DMS 273 treated with DMSO at 0.1 percent for 48 hours (cell line): ENCODE measurements at regions not wholly inside any gene's neighbourhood (a gene's known extent, or its start where the extent isn't known, plus 50 kb on each side); places are given as distances from the start of the nearest gene placed in this dataset.

Source experiments
- DNase-seq: peaks from one replicate; lab custom pipeline; 2025; lab: John Stamatoyannopoulos, UW

DNA sequence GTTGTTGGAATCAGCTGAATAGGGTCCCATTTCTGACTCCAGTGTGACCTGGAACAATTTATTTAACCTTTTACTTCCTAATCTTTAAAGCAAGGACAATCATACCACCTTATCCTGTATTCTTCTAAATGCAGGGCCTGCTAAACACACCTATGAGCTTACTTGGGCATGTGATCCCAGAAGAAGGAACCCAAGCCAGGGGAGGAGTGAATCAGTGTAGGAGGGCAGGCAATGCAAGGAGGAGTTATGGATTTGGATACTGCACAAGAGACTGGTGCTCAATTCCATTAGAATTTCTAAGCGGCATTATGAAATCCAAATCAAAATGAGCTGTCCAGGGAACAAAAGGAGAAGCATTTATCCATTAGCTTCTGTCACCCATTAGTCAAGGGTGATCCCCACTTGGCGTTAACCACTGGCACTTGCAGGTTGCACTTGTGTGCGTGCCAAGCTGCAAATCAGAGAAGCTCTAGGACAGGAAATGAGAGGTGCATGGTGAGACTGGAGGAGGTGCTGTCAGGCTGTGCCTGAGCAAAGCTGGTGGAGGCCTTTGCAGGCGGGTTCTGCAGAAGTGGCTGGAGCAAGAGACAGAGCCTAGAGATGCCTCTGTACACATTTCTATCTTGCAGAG is 297.2 kb upstream of the PLXNA2 start:
- no peak for DNase-seq

DNA sequence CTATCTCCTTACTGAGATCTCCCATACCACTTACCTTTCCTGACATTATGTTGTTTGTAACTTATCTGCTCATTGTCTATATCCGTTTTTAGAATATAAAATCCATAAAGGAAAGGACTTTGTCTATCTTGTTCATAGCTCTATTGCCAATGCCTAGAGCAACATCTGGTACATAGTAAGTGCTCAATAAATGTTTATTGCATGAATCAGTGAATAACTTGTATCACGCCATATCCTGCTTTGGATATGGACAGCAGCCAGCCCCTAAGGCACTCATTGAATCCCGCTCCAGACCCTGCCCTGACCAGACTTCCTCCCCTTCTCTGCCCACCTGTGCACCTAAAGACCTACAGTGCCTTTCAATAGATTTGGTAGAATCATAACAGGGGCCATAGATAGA is 298.1 kb upstream of the PLXNA2 start:
- no peak for DNase-seq

DNA sequence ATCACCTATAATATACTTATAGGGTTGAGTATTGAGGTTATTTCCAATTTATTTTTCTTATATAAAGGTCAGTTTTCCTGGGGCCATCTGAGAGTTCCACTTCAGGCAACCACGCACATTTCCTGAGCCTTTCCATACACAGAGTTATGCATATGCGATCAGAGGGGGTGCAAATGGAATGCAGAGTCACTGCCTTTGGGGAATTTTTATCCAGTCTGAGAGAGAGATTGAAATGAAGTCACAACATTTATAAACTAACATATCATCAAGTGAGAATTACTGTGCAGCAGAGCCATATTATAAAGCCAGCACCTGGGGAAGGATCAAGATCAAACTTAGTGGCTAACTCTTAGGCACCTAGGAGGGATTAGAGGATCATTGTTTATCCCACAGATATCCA is 299.9 kb upstream of the PLXNA2 start:
- no peak for DNase-seq

DNA sequence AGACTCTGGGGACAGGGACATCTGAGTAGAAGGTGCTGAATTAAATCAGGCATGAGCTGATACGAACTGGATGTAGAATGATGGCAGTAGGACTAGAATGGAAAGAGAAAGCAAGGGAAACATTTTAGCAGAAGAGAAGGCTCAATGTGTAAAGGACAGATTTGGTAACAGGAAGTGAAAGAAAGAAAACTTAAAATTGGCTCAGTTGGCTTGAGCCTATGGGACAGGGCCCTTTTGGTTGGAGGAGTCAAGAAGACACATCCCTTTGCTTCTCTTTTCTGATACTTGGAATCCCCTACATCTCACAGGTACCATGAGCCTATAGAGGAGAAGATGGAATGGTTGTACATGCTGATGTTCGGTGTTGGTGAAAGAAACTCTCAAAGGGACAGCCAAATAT is 300.6 kb upstream of the PLXNA2 start:
- no peak for DNase-seq

DNA sequence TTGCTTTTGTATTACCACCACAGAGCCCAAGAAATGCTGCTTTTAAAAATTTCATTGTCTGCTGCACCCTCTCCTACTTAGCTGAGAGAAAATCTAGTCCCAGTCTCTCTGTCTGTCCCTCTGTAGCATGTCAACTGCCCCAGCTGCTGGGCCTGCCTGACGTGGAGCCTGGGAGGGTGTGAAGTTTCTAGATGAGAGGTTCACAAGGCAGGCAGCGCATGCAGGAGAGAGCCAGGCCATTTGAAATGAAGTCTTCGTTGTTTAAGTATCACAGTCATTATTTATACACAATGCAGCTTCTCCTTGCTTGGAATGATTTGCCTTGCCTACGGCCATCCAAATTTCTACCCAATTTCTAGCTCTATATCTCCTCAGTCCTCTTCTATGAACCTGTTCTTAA is 306.8 kb upstream of the PLXNA2 start:
- no peak for DNase-seq

DNA sequence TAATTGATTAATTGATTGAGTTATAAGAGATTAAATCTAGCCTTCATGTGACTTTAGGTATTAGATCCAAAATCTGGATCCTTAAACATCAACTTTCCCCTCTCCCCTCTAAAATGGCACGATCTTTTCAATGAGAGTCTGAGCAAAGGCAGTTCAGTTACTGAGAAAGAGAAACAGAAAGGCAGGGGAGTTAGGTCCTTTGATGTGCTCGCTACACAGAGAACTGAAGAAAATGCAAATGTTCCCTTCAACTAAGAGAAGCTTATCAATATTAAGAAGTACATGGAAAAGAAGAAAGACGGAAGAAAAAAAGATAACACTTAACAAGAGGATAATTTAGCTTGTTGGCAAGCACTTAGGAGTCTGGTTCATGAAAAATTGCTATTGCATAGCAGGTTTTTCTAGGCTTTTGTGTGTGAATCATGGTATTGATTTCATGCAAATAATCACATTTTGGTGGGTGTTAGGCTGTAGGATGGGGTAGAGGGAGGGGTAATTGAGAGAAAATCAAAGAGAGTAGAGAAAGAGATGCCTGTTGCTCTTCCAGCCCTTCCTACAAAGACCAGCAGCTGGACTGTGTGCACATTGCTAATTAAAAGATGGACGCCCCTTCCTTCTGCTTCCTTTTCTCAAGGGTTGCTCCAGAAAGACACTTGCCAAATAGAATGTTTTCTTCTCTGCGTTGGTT is 307.6 kb upstream of the PLXNA2 start:
- DNase-seq, result no peak

DNA sequence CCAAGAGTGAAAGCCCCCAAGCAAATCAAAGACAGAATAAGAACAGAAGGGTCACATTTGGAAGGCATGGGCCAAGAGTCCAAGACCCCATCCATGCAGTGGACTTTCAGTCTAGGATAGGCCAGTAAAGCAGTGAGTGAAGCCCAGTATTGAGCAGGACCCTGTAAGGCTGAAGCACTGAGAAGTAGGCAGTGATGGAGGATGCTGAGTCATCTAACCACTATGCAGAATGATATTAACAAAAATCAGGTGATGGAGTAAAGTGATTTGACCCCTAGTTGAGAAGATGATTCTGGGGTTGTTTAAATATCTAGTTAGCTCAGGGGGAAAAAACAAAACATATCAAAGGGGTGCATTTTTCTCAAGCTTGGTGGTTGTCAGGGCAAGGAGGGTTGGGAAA is 308.7 kb upstream of the PLXNA2 start:
- no peak for DNase-seq

DNA sequence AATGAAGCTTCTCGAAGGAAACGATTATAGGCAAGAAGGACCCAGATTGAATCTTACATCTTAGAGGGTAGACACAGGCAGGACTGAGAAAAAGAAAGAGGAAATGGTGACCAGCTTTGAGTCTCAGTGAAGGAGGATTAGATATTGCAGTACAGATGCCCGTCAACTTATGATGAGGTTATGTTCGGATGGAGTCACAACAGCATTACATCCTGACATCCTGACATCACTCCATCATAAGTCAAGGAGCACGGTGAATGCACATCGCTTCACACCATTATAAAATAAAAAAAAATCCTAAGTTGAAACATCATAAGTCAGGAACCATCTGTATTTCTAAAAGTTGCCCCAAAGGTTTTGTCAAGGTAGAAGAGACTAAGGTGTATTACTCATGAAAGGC is 312.3 kb upstream of the PLXNA2 start:
- DNase-seq, result no peak

DNA sequence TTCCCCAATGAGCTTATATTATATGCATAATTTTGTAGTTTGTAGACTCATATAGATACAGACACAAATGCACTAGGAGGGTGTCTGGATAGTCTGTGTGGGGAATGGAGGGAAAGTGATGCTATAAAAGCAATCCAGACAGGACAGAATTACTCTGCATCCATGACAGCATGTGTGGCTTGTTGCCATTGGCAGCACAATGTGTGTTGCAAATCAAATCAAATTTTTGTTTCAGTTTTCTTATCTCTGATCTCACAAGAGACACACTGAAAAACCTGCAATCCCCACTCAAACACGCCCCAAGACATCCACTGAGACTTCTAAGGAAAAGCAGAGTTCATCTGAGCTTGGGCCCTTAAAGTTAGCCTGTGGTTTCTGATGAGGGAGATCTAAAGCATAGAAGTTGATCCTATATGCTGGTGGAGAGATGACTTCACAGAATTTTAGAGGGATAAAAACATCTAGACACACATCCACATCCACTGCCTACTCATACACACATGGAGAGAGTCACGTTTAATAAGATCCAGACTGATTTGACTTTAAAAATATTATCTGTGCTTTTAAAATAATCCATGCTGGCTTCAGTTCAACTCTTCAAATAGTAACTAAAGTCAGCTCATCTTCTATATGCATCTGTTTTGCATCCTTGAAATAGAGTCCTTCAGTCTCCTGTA is 313.0 kb upstream of the PLXNA2 start:
- DNase-seq, result no peak

DNA sequence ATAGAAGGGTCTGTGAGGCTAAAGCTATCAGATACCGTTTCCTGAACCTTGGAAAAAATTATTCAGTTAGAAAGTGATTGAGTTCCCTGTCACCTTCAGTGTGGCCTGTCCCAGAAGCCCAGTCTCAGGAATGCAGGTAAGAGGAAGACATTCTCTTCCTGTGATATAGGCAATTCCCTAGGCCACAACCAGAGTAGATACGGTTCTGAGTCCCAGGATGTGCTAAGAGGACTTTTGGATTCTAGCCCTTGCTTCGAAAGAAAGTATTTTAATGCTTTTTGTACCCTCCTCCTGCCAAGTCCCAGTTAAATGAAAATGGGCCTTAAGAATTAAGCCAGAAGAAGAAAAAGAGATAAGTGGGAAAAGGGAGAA is 313.5 kb upstream of the PLXNA2 start:
- no peak for DNase-seq

DNA sequence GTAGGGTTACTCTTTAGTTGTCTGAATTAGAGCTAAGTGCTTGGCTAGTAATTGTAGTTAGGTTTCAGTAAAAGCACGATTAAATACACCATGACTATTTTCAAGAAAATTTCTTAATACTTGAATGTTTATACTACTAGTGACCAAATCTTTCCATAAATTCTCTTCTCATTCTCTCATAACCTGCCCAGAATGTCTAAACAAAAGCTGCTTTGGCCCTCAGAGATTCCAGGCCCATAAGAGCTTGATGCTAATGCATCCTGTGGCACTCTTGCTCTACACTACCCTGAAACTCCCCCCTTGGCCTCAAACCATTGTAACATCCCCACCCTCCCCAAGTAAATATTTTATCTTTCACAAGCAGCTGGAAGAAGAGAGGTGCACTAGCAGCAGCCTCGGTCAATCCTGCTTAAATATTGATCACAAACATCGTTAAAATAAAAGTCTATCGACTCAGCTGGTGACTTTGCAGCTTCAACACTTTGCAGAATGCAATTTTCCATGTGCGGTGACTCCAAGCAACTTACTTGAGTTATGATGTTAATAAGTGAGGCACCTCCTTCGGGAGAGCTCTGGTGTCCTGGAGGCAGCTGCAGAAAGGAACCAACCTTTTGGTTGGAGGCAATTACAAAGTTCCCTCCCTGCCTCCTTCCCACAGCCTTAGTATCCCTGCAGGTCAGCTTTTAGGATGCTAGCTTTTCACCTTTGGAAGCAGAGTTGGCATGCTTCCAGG is 315.6 kb upstream of the PLXNA2 start:
- DNase-seq, result no peak

DNA sequence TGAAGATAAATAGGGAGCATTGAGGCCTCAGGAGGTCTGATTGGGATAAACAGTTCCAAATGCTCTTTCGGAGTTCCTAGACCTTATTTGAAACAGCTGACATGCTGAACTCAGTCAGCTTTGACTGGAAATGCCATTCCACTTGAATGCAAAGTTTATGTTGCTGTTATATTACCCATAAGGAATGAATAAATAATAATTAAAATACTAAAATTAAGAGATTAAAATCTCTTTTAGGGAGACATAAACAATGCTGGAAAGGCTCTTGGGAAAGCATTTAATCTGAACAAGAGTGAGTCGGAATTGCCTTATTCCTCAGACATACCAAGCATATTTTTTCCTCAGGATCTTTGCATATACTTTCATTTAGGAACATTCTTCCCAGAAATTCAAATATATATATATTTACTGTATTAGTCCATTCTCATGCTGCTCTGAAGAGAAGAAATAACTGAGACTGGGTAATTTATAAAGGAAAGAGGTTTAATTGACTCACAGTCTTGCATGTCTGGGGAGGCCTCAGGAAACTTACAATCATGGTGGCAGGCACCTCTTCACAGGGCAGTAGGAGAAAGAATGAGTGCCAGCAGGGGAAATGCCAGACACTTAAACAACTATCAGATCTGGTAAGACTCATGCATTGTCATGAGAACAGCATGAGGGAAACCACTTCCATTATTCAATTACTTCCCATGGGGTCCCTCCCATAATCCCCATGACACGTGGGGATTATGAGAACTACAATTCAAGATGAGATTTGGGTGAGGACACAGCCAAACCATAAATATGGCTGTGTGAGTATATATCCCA is 318.2 kb upstream of the PLXNA2 start:
- no peak for DNase-seq

DNA sequence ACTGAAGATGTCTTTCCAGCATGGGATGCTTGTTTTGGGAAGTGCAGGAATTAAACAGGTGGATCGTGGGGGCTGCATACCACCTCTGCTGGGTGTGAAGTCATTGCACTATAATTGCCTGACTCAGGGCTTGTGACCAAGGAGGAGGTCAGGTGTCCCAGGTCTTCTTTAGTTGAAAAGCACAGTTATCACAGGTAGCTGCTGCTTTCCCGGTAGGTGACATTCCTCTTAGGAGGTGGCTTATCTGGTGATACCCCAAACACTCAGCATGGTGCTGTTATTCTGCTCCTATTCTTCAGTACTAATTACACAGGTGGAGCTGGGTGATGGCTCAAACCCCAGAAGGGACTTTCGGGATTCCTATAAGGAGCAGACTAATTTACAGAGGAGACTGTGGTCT is 320.3 kb upstream of the PLXNA2 start:
- no peak for DNase-seq

DNA sequence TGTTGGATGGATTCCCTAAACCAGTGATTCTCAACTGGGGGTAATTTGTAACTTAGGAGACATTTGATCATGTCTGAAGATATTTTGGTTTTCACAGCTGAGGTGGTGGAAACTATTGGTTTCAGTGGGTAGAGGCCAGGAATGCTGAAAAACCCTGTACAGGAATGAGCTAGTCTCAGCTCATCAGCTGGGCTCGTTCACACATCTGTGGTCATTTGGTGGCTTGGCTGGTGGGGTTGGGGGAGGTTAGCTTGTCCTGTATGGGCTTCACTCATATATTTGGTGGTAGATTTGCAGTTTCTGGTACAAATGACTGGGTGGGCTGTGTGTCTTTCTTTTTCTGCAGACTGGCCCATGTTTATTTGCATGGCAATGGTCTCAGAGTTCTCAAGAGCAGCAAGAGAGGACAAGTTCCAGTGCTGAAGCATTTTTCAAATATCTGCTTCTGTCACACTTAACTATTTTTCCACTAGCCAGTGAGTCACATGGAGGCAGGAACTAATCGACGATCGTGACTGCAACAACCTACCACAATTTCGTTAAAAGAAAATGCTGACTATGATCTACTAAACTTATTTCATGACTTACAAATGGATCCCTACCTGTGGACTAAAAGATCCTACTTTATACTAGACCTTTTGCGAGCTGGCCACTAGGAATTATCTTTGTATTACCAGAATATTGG is 321.7 kb upstream of the PLXNA2 start:
- DNase-seq, result no peak

DNA sequence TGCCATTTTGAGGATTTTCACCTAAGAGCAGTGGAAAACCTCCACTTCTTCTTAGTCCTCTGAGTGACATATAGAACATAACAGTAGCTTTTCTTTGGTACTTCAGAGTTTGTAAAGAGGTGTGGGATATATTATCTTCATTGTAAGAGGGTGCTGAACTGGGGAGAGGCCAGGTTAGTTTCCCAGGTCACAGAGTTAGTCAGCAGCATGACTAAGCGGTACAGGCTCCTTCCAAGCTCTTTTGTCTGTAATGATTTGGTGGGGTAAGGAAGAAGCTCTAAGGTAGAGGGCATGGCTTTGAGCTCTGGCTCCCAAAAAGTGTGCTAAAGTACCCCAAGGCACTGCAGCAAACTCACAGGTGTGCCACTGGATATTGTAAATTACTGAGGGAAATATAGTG is 325.0 kb upstream of the PLXNA2 start:
- no peak for DNase-seq

DNA sequence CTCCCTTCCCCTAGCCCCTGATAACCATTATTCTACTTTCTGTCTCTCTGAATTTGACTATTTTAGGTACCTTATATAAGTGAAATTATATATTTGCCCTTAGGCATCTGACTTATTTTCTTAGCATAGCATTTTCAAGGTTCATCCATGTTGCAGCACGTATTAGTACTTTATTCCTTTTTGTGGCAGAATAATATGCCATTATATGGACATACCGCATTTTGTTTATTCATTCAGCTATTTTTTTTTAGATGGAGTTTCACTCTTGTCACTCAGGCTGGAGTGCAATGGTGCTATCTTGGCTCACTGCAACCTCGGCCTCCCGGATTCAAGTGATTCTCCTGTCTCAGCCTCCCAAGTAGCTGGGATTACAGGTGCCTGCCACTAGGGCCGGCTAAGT is 326.2 kb upstream of the PLXNA2 start:
- no peak for DNase-seq

DNA sequence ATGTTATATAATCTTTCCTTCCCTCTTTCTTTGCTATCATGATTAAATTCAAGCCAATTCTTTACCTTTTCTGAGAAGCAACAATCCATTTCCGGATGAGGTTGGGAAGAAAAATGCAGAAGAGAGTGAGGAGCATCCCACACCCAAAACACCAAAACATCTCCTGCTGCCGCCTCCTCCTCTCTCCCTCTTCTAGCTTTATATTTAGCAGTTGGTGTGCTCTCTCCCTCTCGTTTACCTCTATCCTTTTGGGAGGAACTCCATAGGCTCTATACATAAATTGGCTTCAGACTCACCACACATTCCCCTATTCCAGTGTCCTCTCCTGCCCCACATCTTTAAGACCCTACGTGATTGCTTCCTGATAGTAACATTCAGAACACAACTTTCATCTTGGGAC is 332.2 kb upstream of the PLXNA2 start:
- DNase-seq, result no peak

DNA sequence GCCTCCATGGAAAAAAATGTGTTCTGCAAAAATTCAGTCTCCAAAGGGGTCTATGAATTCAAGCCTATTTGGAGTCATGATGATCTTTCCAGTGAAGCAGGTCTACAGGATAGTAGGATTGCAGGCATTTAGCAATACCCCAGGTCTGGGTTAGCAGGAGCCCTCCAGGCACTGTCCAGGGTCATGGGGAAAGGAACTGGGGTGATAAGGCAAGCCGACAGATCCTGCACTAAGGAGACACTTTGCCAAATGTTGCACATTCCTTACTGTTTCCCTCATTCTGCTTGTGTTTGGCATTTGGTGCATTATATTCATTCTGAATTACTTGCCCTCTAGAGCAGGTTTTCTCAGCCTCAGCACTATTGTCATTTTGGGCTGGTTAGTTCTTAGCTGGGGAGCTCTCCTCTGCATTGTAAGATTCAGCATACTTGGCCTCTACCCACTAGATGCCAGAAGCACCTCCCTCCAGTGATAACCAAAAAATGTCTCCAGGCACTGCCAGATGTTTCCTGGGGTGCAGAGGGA is 333.3 kb upstream of the PLXNA2 start:
- no peak for DNase-seq

DNA sequence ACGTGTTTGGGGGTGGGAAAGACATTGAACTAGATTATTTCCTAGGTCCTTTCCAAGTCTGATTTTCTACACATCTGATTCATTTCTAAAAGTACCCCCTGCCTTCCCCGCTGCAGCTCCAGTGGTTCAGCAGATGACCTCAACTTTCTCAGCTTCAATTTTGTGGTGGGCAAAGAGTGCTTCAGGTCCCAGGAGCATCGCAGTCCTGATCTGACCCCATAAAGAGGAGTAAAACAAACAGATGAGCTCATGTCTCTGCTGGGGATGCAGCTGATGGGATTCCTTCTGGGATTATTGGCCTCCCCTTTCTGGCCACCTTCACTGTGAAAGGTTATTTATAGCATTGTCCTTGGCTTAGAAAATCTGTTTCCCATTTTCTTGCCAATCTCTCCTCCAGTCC is 337.0 kb upstream of the PLXNA2 start:
- DNase-seq, result no peak

DNA sequence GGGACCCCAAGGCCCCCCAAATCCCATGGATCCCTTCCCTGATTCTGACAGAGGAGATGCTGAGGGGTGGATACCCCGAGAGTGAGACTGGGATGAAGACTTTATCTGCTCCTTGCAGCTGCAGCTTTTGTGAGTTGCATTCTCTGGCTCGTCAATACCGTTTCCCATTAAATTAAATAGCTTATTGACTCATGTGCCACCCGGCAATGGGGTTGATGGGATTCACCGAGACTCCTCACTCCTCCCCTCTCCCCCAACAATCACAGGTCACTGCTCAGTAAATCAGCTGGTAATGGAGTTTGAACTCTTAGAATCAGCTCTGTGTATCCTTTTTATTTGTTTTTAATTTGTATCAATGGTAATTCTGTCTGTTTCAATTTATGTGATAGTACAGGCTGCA is 337.5 kb upstream of the PLXNA2 start:
- DNase-seq, result no peak

DNA sequence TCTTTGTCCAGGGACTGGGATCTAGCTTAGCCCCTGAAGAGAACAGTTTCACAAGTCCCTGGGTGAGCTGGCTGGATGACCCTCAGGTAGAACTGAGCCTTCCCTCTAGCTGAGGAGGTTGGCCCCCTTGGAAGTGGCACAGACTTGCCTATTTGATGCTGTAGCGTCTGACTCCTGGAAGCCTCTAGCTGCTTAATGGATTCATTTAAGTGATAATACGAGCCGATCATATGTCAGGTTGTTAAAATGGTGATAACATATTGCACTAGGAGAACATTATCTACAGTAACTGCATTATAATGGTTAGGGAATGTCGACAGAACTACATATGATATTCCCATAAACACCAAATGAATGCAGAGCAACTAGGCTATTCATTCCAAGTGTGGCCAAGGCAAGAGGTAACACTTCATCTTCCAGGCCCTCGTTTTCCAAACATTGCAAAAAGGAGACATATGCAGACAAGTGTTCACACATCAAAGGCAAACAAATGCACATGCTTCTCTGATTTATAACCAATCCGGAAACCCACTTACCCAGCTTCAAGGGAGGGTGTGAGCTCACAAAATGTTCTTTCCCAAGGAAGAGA is 340.1 kb upstream of the PLXNA2 start:
- DNase-seq, result no peak
